Panc1 (cell line): ENCODE measurements at regions not wholly inside any gene's neighbourhood (a gene's known extent, or its start where the extent isn't known, plus 50 kb on each side); places are given as distances from the start of the nearest gene placed in this dataset.

Source experiments
- ATAC-seq: fragments of 200-7000 bp; cut with Tn5 transposase; 2 replicates; pipeline ENCODE4 v1.9.1; 2020; ENCODE audit warnings: mild to moderate bottlenecking, moderate library complexity
- BruUV-seq: library from RNA; stranded (reverse); fragments of 400-500 nt; replicated peaks from 2 replicates; lab custom pipeline; 2021; lab: Mats Ljungman, UMichigan
- CTCF ChIA-PET: fragments of 300-600 bp; sonication (Branson Sonifier 250); formaldehyde crosslinking; loops from one replicate; lab custom pipeline; 2022; ENCODE audit warnings: antibody characterized with exemption; lab: Charles Lee
- POLR2A ChIA-PET: fragments of 300-600 bp; sonication (Branson Sonifier 250); formaldehyde crosslinking; loops from one replicate; lab custom pipeline; 2022; ENCODE audit warnings: antibody characterized with exemption; lab: Charles Lee
- DNase-seq: peaks from one replicate; pipeline ENCODE4 v3.0.0-alpha.2; 2010; ENCODE audit warnings: low read depth, low spot score
- H3K27ac ChIP-seq: 2 replicates; pipeline ENCODE4 v1.5.1; 2011; ENCODE audit warnings: mild to moderate bottlenecking, low read length, inconsistent platforms
- H3K27me3 ChIP-seq: fragments of 200-500 bp; sonication (Bioruptor generic); 2 replicates; pipeline ENCODE4 v1.6.0; 2014; ENCODE audit warnings: low read length, inconsistent platforms; ENCODE audit not compliant: control insufficient read depth, insufficient read depth
- H3K36me3 ChIP-seq: fragments of 200-500 bp; sonication (Bioruptor generic); 2 replicates; pipeline ENCODE4 v1.5.1; 2014; ENCODE audit warnings: inconsistent platforms, mild to moderate bottlenecking, low read length, moderate library complexity; ENCODE audit not compliant: control insufficient read depth, insufficient read depth
- H3K4me1 ChIP-seq: 2 replicates; pipeline ENCODE4 v1.5.1; 2011; ENCODE audit warnings: inconsistent platforms, mild to moderate bottlenecking, low read length, moderate library complexity; ENCODE audit not compliant: control insufficient read depth, insufficient read depth
- H3K4me3 ChIP-seq, 2 experiments: 2 replicates each; pipeline ENCODE4 v1.5.1; 2011 to 2012; ENCODE audit warnings: low read depth in 2 of 2, low read length in 2 of 2, mild to moderate bottlenecking in 2 of 2, inconsistent platforms in 1 of 2, moderate library complexity in 1 of 2
- H3K9me3 ChIP-seq: fragments of 200-500 bp; sonication (Bioruptor generic); 2 replicates; pipeline ENCODE4 v1.5.1; 2014; ENCODE audit warnings: low read depth, mild to moderate bottlenecking, inconsistent platforms, low read length, moderate library complexity; ENCODE audit not compliant: control insufficient read depth, insufficient read depth
- POLR2AphosphoS5 ChIP-seq: IDR thresholded peaks from 2 replicates; pipeline ENCODE4 v1.6.1; 2012; ENCODE audit warnings: mild to moderate bottlenecking, low read depth, low read length, moderate library complexity
- SIN3A ChIP-seq: IDR thresholded peaks from 2 replicates; pipeline ENCODE4 v1.6.1; 2012; ENCODE audit warnings: low read depth, mild to moderate bottlenecking, low read length, moderate library complexity, borderline replicate concordance; ENCODE audit not compliant: insufficient read depth
- TCF7L2 ChIP-seq: IDR thresholded peaks from 2 replicates; pipeline ENCODE4 v1.6.1; 2011; ENCODE audit warnings: mild to moderate bottlenecking, low read depth, low read length, inconsistent platforms
- in situ Hi-C: cut with HindIII; loops from 2 replicates; pipeline ENCODE4 v1.10.0; 2016; ENCODE audit warnings: low sequenced_read_pairs, low pct_unique_long_range_greater_than_20kb
- intact Hi-C: fragments of 100-400 bp; cut with micrococcal nuclease; formaldehyde crosslinking; loops from one replicate; pipeline ENCODE4 v1.10.0; 2022; ENCODE audit not compliant: unreplicated experiment
- TF ChIP-seq, protein P1 (sequence below): fragments of 450-650 bp; IDR thresholded peaks from 2 replicates; pipeline ENCODE4 v1.5.1; 2017; ENCODE audit warnings: mild to moderate bottlenecking
- TF ChIP-seq, protein P2 (sequence below), 2 experiments: IDR thresholded peaks; 2 replicates each; pipeline ENCODE4 v1.6.1; 2011 to 2012; ENCODE audit warnings: low read depth in 2 of 2, control low read depth in 1 of 2, low read length in 1 of 2, mild to moderate bottlenecking in 1 of 2, moderate library complexity in 1 of 2; ENCODE audit not compliant: insufficient read depth in 1 of 2

- TF ChIP-seq SIN3A (no peak), TCF7L2 (no peak), POLR2AphosphoS5 (no peak)
- TF ChIP-seq, protein P1, sequence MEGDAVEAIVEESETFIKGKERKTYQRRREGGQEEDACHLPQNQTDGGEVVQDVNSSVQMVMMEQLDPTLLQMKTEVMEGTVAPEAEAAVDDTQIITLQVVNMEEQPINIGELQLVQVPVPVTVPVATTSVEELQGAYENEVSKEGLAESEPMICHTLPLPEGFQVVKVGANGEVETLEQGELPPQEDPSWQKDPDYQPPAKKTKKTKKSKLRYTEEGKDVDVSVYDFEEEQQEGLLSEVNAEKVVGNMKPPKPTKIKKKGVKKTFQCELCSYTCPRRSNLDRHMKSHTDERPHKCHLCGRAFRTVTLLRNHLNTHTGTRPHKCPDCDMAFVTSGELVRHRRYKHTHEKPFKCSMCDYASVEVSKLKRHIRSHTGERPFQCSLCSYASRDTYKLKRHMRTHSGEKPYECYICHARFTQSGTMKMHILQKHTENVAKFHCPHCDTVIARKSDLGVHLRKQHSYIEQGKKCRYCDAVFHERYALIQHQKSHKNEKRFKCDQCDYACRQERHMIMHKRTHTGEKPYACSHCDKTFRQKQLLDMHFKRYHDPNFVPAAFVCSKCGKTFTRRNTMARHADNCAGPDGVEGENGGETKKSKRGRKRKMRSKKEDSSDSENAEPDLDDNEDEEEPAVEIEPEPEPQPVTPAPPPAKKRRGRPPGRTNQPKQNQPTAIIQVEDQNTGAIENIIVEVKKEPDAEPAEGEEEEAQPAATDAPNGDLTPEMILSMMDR = no peak
- TF ChIP-seq, protein P2, sequence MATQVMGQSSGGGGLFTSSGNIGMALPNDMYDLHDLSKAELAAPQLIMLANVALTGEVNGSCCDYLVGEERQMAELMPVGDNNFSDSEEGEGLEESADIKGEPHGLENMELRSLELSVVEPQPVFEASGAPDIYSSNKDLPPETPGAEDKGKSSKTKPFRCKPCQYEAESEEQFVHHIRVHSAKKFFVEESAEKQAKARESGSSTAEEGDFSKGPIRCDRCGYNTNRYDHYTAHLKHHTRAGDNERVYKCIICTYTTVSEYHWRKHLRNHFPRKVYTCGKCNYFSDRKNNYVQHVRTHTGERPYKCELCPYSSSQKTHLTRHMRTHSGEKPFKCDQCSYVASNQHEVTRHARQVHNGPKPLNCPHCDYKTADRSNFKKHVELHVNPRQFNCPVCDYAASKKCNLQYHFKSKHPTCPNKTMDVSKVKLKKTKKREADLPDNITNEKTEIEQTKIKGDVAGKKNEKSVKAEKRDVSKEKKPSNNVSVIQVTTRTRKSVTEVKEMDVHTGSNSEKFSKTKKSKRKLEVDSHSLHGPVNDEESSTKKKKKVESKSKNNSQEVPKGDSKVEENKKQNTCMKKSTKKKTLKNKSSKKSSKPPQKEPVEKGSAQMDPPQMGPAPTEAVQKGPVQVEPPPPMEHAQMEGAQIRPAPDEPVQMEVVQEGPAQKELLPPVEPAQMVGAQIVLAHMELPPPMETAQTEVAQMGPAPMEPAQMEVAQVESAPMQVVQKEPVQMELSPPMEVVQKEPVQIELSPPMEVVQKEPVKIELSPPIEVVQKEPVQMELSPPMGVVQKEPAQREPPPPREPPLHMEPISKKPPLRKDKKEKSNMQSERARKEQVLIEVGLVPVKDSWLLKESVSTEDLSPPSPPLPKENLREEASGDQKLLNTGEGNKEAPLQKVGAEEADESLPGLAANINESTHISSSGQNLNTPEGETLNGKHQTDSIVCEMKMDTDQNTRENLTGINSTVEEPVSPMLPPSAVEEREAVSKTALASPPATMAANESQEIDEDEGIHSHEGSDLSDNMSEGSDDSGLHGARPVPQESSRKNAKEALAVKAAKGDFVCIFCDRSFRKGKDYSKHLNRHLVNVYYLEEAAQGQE (IDR thresholded peaks at IDR 0.05; ENCODE audit: insufficient read depth in 1 of 2, low read depth in 2 of 2, low read length in 1 of 2) = no peak
- CTCF ChIA-PET = no interaction called here
- POLR2A ChIA-PET = no interaction called here
- Histone ChIP-seq H3K4me1 (no peaks in the 10 kb centered on the region), H3K9me3 (no peaks in the 10 kb centered on the region), H3K36me3 (no peaks in the 10 kb centered on the region), H3K27me3 (no peaks in the 10 kb centered on the region), H3K4me3 (no peak overlapping the region), H3K27ac (no peak overlapping the region)
- no TSS peak for BruUV-seq
- intact Hi-C loops = no loop called here
- in situ Hi-C loops = no loop called here
- DNase-seq (no peak), ATAC-seq (no peak)
Observed at GRCh38 chr4:175540732-175541131, 271.3 kb downstream of the GPM6A start.

- H3K36me3 ChIP-seq = no peaks in the 10 kb centered on the region
- intact Hi-C loops (no loop called here), in situ Hi-C loops (no loop called here)
- H3K4me3 ChIP-seq = no peak overlapping the region
- no peaks in the 10 kb centered on the region for H3K4me1 ChIP-seq
- ChIA-PET CTCF (no interaction called here), POLR2A (no interaction called here)
- ATAC-seq = no peak
- H3K9me3 ChIP-seq = no peaks in the 10 kb centered on the region
- TF ChIP-seq, protein P2 (IDR thresholded peaks at IDR 0.05; ENCODE audit: insufficient read depth in 1 of 2, low read depth in 2 of 2, low read length in 1 of 2) = no peak
- no peak for TF ChIP-seq SIN3A
- TF ChIP-seq TCF7L2 = no peak
- no peak for TF ChIP-seq POLR2AphosphoS5
- TF ChIP-seq, protein P1 = no peak
- H3K27ac ChIP-seq = no peak overlapping the region
- H3K27me3 ChIP-seq = no peaks in the 10 kb centered on the region
- DNase-seq = no peak
- BruUV-seq = no TSS peak
Observed at GRCh38 chr4:175542786-175543185, 269.3 kb downstream of the GPM6A start.
